ENCODE measurements at regions not wholly inside any gene's neighbourhood (a gene's known extent, or its start where the extent isn't known, plus 50 kb on each side); places are given as distances from the start of the nearest gene placed in this dataset.

DNA sequence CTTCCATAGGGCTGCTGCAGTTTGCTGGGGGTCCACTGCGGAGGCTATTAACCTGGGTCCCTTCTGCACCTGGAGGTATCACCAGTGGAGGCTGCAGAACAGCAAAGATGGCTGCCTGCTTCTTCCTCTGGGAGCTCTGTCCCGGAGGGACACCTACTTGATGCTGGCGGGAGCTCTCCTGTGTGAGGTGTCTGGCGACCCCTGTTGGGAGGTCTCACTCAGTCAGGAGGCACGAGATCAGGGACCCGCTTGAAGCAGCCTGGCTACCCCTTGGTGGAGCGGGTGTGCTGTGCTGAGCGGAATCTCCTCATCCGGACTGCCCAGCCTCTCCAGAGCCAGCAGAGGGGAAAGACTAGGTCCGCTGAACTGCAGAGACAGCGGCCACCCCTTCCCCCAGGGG, 56.0 kb upstream of the CTXND1 start:
- Mint-ChIP-seq H3K27ac (no peak overlapping the region), H3K4me3 (no peak overlapping the region), H3K36me3 (ENCODE audit: low read depth) (no peaks in the 10 kb centered on the region), H3K4me1 (ENCODE audit: low read depth) (no peaks in the 10 kb centered on the region), H3K27me3 (peaks cover 27% of the 10 kb centered on the region), H3K9me3 (peaks cover 5% of the 10 kb centered on the region)

DNA sequence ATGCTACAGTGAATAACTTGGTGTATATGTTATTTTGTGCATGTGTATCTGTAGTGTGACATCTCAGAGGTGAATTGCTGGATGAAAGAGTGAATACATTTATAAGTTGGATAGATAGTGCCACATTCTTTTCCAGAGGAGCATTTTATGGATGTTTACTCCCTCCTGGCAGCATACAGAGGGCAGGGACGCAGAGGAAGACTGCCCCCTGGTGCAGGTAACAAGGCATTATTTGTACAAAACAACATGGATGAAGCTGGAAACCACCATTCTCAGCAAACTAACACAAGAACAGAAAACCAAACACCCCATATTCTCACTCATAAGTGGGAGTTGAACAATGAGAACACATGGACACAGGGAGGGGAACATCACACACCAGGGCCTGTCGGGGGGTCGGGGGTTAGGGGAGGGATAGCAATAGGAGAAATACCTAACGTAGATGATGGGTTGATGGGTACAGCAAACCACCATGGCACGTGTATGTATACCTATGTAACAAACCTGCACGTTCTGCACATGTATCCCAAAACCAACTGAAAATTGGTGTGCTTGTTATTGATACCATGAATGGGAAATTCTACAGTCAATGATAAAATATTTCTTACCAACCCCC, 57.9 kb upstream of the CTXND1 start:
- Mint-ChIP-seq H3K4me3 (no peak overlapping the region), H3K4me1 (ENCODE audit: low read depth) (no peaks in the 10 kb centered on the region), H3K36me3 (ENCODE audit: low read depth) (no peaks in the 10 kb centered on the region), H3K27me3 (peaks cover 30% of the 10 kb centered on the region), H3K27ac (no peak overlapping the region), H3K9me3 (no peaks in the 10 kb centered on the region)

DNA sequence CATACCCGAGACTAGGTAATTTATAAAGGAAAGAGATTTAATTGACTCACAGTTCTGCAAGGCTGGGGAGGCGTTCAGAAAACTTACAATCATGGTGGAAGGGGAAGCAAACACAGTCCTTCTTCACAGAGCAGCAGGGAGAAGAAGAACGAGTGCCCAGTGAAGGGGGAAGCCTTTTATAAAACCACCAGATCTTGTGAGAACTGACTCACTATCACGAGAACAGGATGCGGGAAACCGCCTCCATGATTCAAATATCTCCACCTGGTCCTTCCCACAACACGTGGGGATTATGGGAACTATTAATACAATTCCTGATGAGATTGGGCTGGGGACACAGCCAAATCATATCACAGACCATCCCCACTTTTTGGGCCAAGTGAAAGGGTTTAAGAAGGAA, 58.8 kb upstream of the CTXND1 start:
- Mint-ChIP-seq H3K9me3 (no peaks in the 10 kb centered on the region), H3K4me1 (ENCODE audit: low read depth) (no peaks in the 10 kb centered on the region), H3K27ac (no peak overlapping the region), H3K27me3 (peaks cover 36% of the 10 kb centered on the region), H3K36me3 (ENCODE audit: low read depth) (no peaks in the 10 kb centered on the region), H3K4me3 (no peak overlapping the region)

DNA sequence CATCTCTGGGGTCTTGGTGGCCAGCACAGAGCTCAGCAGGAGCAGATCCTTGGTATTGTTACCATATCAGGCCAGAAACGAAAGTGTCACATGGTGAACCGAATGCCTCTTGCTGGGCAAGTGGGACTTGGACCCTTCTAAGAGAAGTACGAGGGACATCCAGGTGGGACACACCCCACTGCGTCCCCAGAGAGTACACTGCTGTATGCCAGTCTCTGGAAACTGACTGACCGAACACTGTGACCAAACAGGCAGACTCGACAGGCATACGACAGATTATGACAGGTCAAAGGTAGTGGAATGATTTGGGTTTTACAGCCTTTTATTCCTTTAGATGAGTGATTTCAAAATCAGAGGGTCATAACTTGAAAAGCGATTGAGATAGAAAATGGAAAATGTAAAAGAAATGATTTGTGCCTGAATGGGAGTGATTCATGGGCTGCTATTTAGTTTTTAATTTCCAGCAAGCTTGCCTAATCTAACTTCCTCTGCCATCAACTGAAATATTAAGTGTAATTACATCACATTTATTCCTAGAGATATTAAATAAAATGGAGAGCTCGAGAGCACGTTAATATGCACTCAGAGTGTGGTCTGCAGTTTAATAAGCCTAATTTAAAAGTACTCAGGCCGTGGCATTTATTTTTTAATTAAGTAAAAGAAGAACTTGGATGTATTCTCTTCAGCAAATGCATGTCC, 63.4 kb upstream of the CTXND1 start:
- Mint-ChIP-seq H3K4me3 (no peak overlapping the region), H3K36me3 (ENCODE audit: low read depth) (no peaks in the 10 kb centered on the region), H3K27me3 (peaks cover 28% of the 10 kb centered on the region), H3K9me3 (no peaks in the 10 kb centered on the region), H3K27ac (no peak overlapping the region), H3K4me1 (ENCODE audit: low read depth) (no peaks in the 10 kb centered on the region)

DNA sequence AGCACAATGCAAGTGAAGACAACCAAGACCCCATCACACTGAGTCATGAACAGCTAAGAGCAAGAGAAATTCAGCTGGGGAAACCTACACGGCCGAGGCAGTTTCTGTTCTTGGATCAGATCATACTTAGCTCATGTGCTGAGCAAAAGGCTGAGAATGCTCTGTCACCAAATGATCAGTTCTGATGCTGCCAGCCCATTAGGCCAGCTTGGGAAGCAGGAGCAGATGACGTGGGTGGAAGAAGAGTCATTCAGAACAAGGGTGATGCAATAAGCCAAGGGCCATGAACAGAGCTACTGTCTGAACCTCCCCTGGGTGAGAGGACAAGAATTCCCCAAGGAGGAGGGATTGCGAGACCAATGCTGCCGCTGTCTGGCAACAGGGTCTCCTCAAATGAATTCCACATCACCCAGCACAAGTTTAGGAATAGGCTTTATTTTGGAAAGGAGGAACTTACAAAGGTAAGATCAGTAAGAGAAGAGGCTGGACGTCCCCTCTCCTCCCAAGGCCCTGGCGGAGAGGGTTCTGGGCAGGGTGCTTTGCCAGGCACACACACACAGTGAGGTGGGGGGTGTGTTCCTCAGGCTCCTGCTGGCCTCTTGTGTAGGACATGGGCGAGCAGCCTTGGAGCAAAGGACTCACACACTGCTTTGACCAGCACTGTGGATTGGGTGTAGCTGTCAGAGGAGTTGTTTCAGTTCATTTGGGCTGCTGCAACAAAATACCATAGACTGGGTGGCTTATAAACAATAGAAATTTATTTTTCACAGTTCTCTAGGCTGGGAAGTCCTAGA, 65.6 kb upstream of the CTXND1 start:
- Mint-ChIP-seq H3K4me3 (no peak overlapping the region), H3K27me3 (peaks cover 38% of the 10 kb centered on the region), H3K9me3 (no peaks in the 10 kb centered on the region)

DNA sequence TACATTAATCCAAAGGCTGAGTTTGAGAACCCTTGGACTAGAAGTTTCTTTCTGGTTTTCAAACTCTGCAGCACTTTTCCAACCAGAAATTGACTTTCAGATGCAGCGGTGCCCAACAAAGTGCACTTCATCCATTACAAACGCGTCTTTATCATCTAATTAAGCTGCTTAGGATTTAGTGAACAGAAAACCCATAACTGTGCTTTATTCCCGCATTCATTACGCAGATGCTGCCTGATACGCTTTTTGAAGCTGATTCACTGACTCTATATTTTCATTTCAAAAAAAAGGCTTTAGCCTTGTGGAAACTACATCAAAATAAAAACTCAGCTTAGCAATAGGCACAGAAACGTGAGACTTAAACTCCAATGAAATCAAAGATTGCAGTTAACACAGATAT, 69.8 kb upstream of the CTXND1 start:
- peaks cover 26% of the 10 kb centered on the region for H3K27me3 Mint-ChIP-seq
- no peaks in the 10 kb centered on the region for H3K9me3 Mint-ChIP-seq

More for the DNA sequence above, 65.6 kb upstream of the CTXND1 start:
- Mint-ChIP-seq H3K36me3 (ENCODE audit: low read depth) (no peaks in the 10 kb centered on the region), H3K4me1 (ENCODE audit: low read depth) (no peaks in the 10 kb centered on the region), H3K27ac (peak overlapping the region; percentile 49)

DNA sequence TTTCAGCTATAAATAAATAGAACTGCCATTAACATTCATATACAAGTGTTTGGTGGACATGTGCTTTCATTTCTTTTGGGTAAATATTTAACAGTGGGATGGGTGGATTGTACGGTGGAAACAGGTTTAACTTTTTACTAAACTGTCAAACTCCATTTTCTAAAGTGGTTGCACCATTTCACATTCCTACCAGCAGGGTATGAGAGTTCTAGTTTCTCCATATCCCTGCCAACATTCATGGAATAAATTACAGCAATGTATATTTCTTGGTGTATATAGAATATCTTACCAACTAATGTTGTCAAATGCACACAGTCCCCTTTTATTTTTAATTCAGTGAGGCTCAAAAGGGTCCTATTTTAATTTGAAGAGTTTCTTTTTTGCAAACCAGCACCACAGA, 71.3 kb upstream of the CTXND1 start:
- no peaks in the 10 kb centered on the region for H3K4me1 Mint-ChIP-seq (ENCODE audit: low read depth)
- no peaks in the 10 kb centered on the region for H3K36me3 Mint-ChIP-seq (ENCODE audit: low read depth)
- no peaks in the 10 kb centered on the region for H3K9me3 Mint-ChIP-seq
- H3K27ac Mint-ChIP-seq = no peak overlapping the region
- H3K4me3 Mint-ChIP-seq = no peak overlapping the region
- H3K27me3 Mint-ChIP-seq = peaks cover 17% of the 10 kb centered on the region

More for the DNA sequence above, 69.8 kb upstream of the CTXND1 start:
- Mint-ChIP-seq H3K36me3 (ENCODE audit: low read depth) (no peaks in the 10 kb centered on the region), H3K4me1 (ENCODE audit: low read depth) (no peaks in the 10 kb centered on the region), H3K27ac (no peak overlapping the region), H3K4me3 (no peak overlapping the region)

DNA sequence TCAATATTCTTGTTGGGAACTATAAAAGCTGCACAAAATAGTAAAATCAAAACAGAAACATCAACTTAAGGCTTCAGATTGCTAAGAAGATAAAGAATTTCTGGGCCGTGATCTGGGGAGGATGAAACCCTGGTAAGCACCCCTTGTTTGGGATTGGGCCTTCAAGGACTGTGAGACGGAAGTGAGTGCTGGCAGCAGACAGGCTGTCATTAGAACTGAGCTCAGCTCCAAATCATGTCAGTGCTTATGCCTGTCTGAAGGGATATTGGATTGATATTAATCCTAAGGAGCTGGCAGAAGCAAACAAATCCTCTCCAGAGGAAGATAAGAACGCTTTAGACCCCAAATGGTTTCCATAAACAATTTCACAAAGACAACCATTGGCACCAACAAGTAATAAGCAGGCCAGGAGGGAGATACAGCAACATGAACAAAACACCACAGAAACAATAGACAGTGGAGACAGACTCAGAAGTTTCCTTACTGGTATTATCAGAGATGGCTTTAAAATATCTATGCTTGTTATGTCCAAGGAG, 72.6 kb upstream of the CTXND1 start:
- H3K27ac Mint-ChIP-seq = no peak overlapping the region
- H3K4me1 Mint-ChIP-seq (ENCODE audit: low read depth) = no peaks in the 10 kb centered on the region
- no peak overlapping the region for H3K4me3 Mint-ChIP-seq
- H3K27me3 Mint-ChIP-seq = peaks cover 15% of the 10 kb centered on the region
- no peaks in the 10 kb centered on the region for H3K9me3 Mint-ChIP-seq
- no peaks in the 10 kb centered on the region for H3K36me3 Mint-ChIP-seq (ENCODE audit: low read depth)

DNA sequence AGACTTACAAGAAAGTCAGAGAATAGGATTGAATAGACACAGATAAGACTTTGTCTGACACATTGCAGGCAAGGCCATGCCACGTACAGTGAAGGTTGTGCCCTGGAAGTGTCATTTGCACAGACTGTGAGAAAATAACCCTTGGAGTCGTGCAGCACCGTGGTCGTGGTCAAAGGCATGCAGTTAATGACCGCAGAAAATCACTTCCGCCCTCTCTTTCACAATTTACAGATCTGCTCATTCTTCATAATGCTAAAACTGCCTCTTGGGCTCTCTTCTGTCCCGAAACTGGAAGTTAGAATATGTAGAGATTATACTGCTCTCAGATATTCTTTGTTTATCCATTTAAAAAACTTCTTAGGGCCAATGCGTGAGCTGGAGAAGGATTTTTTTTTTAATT, 73.2 kb upstream of the CTXND1 start:
- no peaks in the 10 kb centered on the region for H3K4me1 Mint-ChIP-seq (ENCODE audit: low read depth)
- H3K27ac Mint-ChIP-seq = no peak overlapping the region
- no peaks in the 10 kb centered on the region for H3K36me3 Mint-ChIP-seq (ENCODE audit: low read depth)
- H3K27me3 Mint-ChIP-seq = peaks cover 13% of the 10 kb centered on the region
- H3K9me3 Mint-ChIP-seq = no peaks in the 10 kb centered on the region
- no peak overlapping the region for H3K4me3 Mint-ChIP-seq

DNA sequence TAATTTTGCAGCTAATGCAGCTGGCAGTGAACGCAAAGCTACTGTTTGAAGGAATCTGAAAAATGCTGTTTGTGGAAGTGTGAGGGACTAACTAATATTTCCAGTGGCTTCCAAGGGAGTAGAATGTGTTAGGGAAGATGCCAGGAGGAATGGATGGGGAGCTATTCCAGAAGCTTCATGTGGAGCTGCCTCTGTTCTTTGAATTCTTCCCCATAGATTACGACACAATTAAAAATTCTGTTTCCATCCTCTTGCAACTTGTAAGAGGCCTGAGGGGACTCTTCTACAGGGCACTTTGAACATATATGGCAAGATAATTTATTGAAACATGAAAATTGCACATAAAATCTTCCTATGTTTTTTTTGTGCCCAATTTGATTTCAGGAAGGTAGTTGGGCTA, 74.3 kb upstream of the CTXND1 start:
- H3K27ac Mint-ChIP-seq = no peak overlapping the region
- H3K27me3 Mint-ChIP-seq = peaks cover 8% of the 10 kb centered on the region
- H3K4me3 Mint-ChIP-seq = no peak overlapping the region
- no peaks in the 10 kb centered on the region for H3K9me3 Mint-ChIP-seq
- H3K4me1 Mint-ChIP-seq (ENCODE audit: low read depth) = no peaks in the 10 kb centered on the region
- no peaks in the 10 kb centered on the region for H3K36me3 Mint-ChIP-seq (ENCODE audit: low read depth)

DNA sequence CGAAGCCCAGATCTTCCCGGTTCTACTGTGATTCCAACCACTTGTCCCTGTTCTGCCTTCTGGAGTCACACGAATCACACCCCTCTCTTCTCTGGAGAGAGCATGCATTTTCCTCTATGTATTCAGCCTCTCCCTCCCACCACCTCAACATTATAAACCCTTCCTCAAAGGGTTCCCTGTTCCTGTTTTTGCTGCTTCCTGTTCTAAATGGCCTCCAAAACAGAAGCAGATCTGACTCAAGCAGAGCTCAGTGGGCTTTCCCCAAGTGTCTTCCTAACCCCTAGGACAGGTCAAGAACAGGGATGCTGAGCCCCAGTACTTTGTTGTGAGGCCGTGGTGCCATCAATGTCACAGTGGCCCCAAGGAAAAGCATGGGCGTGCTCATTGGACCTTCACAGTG, 75.7 kb upstream of the ARNT2 start:
- no peaks in the 10 kb centered on the region for H3K4me1 Mint-ChIP-seq (ENCODE audit: low read depth)
- no peaks in the 10 kb centered on the region for H3K36me3 Mint-ChIP-seq (ENCODE audit: low read depth)
- no peaks in the 10 kb centered on the region for H3K27me3 Mint-ChIP-seq
- no peaks in the 10 kb centered on the region for H3K9me3 Mint-ChIP-seq
- no peak overlapping the region for H3K27ac Mint-ChIP-seq
- H3K4me3 Mint-ChIP-seq = no peak overlapping the region

DNA sequence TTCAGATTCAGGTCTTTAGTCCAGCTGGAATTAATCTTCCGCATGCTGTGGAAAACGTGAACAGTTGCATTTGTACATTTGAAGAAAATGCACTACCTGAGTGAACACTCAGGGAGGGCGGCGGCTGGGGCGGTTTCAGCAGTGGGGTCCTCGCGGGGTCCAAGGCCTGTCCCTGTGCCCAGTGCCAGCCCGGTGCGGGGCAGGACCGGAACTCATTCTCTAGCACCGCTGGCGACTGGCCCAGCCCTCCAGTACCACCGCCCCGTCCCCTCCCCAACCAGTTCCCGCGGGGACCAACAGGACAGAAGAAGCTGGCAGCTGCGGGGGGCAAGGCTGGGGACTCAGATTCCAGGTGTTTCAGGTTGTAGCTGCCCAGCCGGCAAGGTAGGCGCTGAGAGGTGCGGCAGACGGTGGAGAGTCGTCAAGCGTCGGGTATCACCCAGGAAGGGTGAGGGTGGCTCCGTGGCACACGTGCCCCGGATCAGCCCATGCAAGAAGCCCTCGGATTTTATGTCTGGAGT, 72.2 kb upstream of the ARNT2 start:
- H3K4me3 Mint-ChIP-seq = no peak overlapping the region
- peaks cover 3% of the 10 kb centered on the region for H3K27me3 Mint-ChIP-seq
- no peaks in the 10 kb centered on the region for H3K9me3 Mint-ChIP-seq
- no peaks in the 10 kb centered on the region for H3K36me3 Mint-ChIP-seq (ENCODE audit: low read depth)
- no peaks in the 10 kb centered on the region for H3K4me1 Mint-ChIP-seq (ENCODE audit: low read depth)
- no peak overlapping the region for H3K27ac Mint-ChIP-seq

DNA sequence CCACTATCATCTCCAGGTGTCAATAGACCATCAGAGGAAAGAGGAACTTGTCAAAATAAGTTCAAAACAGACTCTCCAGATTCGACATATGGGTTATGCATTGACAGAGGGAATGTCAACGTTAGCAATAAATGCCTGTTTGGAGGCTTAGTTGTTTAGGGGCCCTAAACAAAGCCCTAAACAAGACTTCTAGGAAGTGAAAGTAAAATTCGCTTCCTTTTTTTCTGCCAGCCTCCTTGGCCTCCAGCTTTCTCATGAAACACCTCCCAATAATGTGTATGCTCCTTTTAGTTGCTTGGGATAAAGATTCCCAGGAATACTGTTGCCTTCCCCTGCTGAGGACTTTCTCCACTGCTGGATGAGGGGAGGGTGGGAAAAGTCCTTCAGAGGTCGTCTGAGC, 70.9 kb upstream of the ARNT2 start:
- H3K27ac Mint-ChIP-seq = no peak overlapping the region
- no peaks in the 10 kb centered on the region for H3K36me3 Mint-ChIP-seq (ENCODE audit: low read depth)
- peaks cover 3% of the 10 kb centered on the region for H3K27me3 Mint-ChIP-seq
- no peaks in the 10 kb centered on the region for H3K9me3 Mint-ChIP-seq
- no peaks in the 10 kb centered on the region for H3K4me1 Mint-ChIP-seq (ENCODE audit: low read depth)
- H3K4me3 Mint-ChIP-seq = no peak overlapping the region

DNA sequence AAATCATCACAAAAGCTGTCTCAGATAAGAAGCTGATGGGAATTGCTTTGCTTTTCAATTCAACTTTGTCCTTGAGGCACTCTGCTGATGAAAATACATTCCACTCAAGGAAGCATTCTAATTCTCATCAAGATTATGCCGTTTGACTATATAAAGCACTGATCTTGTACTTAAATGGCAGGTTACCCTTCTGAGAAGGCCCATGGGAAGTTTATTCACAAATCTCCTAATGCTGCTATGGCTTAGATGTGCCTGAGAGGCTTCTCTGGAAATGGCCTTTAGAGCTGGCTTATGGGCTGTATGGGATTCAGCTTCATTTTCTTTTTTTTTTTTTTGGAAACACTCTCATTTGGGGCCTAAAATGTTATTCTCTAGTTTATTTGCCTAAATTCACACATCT, 69.7 kb upstream of the ARNT2 start:
- Mint-ChIP-seq H3K27me3 (peaks cover 6% of the 10 kb centered on the region), H3K4me3 (no peak overlapping the region), H3K27ac (no peak overlapping the region), H3K9me3 (no peaks in the 10 kb centered on the region), H3K36me3 (ENCODE audit: low read depth) (no peaks in the 10 kb centered on the region), H3K4me1 (ENCODE audit: low read depth) (no peaks in the 10 kb centered on the region)

DNA sequence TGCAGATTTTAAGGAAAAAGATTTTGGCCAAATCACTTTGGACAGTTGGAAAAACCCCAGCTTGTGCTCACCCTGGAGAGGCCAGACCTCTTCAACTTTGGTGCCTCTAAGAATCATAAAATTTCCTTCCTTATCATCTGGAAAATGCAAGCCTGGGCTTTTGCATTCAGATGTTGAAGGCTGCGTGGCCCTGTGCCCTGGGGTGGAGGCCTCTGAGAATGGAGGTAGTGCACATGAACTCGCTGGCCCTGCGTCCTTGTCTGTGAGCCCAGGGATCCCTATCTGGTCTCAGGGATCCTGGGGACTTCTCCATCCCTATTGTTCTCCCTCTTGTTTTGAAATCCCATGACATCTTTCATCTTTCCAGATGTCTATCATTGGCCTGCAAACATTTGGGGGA, 64.6 kb upstream of the ARNT2 start:
- Mint-ChIP-seq H3K9me3 (no peaks in the 10 kb centered on the region), H3K36me3 (ENCODE audit: low read depth) (no peaks in the 10 kb centered on the region), H3K4me3 (no peak overlapping the region), H3K27ac (no peak overlapping the region), H3K4me1 (ENCODE audit: low read depth) (no peaks in the 10 kb centered on the region), H3K27me3 (peaks cover 26% of the 10 kb centered on the region)

Measured in stimulated activated naive CD8-positive, alpha-beta T cell treated with anti-CD3 and anti-CD28 coated beads, Interleukin-15, Interleukin-2, amounts not matched to agents 100 ng/mL and 50 ng/mL, for 24 hours (primary cell).